ENCODE measurements at regions not wholly inside any gene's neighbourhood (a gene's known extent, or its start where the extent isn't known, plus 50 kb on each side); places are given as distances from the start of the nearest gene placed in this dataset.
A peak's percentile ranks its signal among the peaks of the same experiment; 100 is the strongest.

DNA sequence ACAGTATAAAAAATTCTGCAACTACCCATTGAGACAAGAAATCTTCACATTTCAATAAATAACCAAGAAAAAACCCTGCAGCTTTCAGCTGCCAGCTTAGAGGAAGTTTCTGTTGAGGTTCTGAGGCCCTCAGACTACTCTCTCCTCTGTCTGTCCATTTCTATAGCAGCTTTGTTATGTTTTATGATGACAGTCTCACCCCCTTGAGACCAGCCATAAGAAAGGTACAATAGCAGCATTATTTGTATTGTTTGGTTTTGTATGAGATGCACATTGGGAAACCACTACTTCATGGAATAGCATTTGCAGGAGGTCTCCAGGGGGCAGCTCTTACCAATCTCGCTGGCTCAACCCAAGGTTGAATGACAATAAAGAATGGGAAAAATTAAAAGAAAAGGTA is 334.6 kb upstream of the VRK2 start:
- no peaks in the 10 kb centered on the region for H3K79me2 ChIP-seq (ENCODE audit: low read length)
- no peaks in the 10 kb centered on the region for H3K4me1 ChIP-seq (ENCODE audit: low read length)
- no peak overlapping the region for H3K4me3 ChIP-seq (ENCODE audit: low read length)
- H3K9ac ChIP-seq (ENCODE audit: low read length), result no peak overlapping the region
- H3F3A ChIP-seq (ENCODE audit: insufficient read depth, low read length), result no peaks in the 10 kb centered on the region
- H4K20me1 ChIP-seq (ENCODE audit: insufficient read depth, low read length), result no peaks in the 10 kb centered on the region
- DNase-seq, result no peak
- H3K9me2 ChIP-seq (replicated peaks; ENCODE audit: insufficient read depth, low read length), result no peaks in the 10 kb centered on the region
- no peaks in the 10 kb centered on the region for H3K9me3 ChIP-seq (replicated peaks; ENCODE audit: insufficient read depth, low read length)
- no peak overlapping the region for H3K4me2 ChIP-seq (ENCODE audit: low read depth, low read length)
- H3K36me3 ChIP-seq (replicated peaks; ENCODE audit: insufficient read depth, low read length), result no peaks in the 10 kb centered on the region
- no peak overlapping the region for H2AFZ ChIP-seq (ENCODE audit: low read length)
- no peaks in the 10 kb centered on the region for H3K27me3 ChIP-seq (replicated peaks; ENCODE audit: insufficient read depth, low read length)
- TF ChIP-seq, protein P1, sequence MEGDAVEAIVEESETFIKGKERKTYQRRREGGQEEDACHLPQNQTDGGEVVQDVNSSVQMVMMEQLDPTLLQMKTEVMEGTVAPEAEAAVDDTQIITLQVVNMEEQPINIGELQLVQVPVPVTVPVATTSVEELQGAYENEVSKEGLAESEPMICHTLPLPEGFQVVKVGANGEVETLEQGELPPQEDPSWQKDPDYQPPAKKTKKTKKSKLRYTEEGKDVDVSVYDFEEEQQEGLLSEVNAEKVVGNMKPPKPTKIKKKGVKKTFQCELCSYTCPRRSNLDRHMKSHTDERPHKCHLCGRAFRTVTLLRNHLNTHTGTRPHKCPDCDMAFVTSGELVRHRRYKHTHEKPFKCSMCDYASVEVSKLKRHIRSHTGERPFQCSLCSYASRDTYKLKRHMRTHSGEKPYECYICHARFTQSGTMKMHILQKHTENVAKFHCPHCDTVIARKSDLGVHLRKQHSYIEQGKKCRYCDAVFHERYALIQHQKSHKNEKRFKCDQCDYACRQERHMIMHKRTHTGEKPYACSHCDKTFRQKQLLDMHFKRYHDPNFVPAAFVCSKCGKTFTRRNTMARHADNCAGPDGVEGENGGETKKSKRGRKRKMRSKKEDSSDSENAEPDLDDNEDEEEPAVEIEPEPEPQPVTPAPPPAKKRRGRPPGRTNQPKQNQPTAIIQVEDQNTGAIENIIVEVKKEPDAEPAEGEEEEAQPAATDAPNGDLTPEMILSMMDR (IDR thresholded peaks at IDR 0.05; ENCODE audit: low read length), result no peak
- TF ChIP-seq EZH2phosphoT487 (IDR thresholded peaks at IDR 0.05; ENCODE audit: low read length), result no peak
- TF ChIP-seq EZH2 (optimal IDR thresholded peaks at IDR 0.05; ENCODE audit: low read depth, low read length), result no peak
- H3K27ac ChIP-seq (ENCODE audit: low read length), result no peak overlapping the region

DNA sequence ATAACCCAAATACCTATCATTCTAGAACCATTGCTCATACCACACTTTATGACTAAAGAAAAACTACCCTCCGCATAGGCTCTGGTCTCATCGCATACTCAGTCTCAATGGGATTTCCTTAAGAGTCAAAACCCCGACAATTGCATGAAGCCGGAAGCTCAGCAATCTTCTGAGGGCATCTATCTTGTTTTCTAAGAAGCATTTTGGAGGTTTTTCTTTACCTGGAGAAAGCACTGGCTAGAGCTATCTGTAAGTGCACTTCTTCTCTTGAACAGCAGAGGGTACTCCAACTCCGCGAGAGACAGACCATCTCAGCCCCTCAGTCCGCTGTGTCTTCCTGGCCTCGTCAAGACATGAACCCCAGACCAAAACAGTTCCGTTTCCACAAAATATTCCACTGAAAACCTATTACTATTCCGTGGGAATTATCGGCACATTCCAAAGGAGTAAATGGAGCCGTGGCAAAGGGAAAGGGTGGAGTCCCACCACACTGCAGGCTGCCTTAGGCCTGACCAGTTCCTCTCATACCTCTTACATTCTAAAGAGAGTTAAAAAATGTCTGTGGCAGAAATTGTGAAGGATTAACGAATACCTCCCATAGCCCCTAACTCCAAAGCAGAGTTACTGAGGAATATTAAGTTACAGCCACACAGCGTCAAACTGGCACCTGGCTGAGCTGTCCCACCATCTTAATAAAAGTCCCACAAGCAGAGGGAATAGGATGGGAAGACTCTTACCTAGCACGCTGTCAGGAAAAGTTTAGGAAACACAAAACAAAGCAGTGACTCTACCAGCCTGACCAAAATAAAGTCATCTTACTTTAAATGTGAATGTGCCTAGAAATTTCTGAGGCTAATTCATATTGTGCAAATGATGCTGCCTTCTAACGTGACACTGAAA is 325.6 kb upstream of the VRK2 start:
- peak; percentile 58 for DNase-seq
- Histone ChIP-seq H3K9me2 (replicated peaks; ENCODE audit: insufficient read depth, low read length) (no peaks in the 10 kb centered on the region), H3K79me2 (ENCODE audit: low read length) (no peaks in the 10 kb centered on the region), H3K4me1 (ENCODE audit: low read length) (no peaks in the 10 kb centered on the region), H3K4me2 (ENCODE audit: low read depth, low read length) (peak overlapping the region; percentile 80), H4K20me1 (ENCODE audit: insufficient read depth, low read length) (no peaks in the 10 kb centered on the region), H3K9ac (ENCODE audit: low read length) (0 out of 2 replicates have a peak overlapping the region, but pooled peaks have one; percentile 18), H3K27me3 (replicated peaks; ENCODE audit: insufficient read depth, low read length) (no peaks in the 10 kb centered on the region), H2AFZ (ENCODE audit: low read length) (peak overlapping the region; percentile 72), H3K36me3 (replicated peaks; ENCODE audit: insufficient read depth, low read length) (no peaks in the 10 kb centered on the region), H3K27ac (ENCODE audit: low read length) (no peak overlapping the region), H3K4me3 (ENCODE audit: low read length) (peak overlapping the region; percentile 45), H3K9me3 (replicated peaks; ENCODE audit: insufficient read depth, low read length) (no peaks in the 10 kb centered on the region), H3F3A (ENCODE audit: insufficient read depth, low read length) (no peaks in the 10 kb centered on the region)
- no peak for TF ChIP-seq EZH2 (optimal IDR thresholded peaks at IDR 0.05; ENCODE audit: low read depth, low read length)
- no peak for TF ChIP-seq EZH2phosphoT487 (IDR thresholded peaks at IDR 0.05; ENCODE audit: low read length)
- TF ChIP-seq, protein P1 (IDR thresholded peaks at IDR 0.05; ENCODE audit: low read length), result peak; percentile 87

DNA sequence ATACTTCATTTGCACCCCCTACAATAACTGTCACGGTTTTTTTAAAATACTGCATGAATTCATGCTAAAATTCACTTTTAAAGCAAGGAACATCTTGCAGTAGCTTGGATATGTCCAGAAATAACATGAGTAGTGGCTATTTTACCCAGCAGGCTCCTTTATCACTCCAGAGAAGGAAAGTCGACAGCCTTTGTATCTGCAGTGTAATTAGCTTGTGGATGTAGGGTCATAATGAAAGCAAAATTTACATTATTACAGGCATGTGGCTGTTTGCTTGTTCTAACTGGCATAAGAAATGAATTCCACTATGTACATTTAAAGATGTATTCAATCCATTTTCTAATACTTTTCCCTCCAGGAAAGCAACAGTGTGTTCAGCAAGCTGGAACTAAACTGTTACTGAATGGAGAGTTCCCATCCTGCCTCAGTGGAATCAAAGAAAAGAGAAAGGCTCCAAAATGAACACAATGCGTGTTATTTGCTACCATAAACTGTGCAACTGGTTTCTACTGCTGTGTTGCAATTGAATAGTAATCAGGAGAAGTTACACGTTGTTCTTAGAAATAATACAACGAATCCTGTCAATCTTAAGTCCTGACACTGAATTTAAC is 321.2 kb upstream of the VRK2 start:
- H3K4me3 ChIP-seq (ENCODE audit: low read length), result no peak overlapping the region
- no peak for DNase-seq
- no peaks in the 10 kb centered on the region for H3K36me3 ChIP-seq (replicated peaks; ENCODE audit: insufficient read depth, low read length)
- H3K4me2 ChIP-seq (ENCODE audit: low read depth, low read length), result no peak overlapping the region
- H3K4me1 ChIP-seq (ENCODE audit: low read length), result no peaks in the 10 kb centered on the region
- no peaks in the 10 kb centered on the region for H3K9me2 ChIP-seq (replicated peaks; ENCODE audit: insufficient read depth, low read length)
- H3F3A ChIP-seq (ENCODE audit: insufficient read depth, low read length), result no peaks in the 10 kb centered on the region
- H3K27me3 ChIP-seq (replicated peaks; ENCODE audit: insufficient read depth, low read length), result no peaks in the 10 kb centered on the region
- H4K20me1 ChIP-seq (ENCODE audit: insufficient read depth, low read length), result no peaks in the 10 kb centered on the region
- no peak overlapping the region for H3K27ac ChIP-seq (ENCODE audit: low read length)
- H3K79me2 ChIP-seq (ENCODE audit: low read length), result no peaks in the 10 kb centered on the region
- no peak overlapping the region for H2AFZ ChIP-seq (ENCODE audit: low read length)
- H3K9ac ChIP-seq (ENCODE audit: low read length), result no peak overlapping the region
- no peak for TF ChIP-seq EZH2 (optimal IDR thresholded peaks at IDR 0.05; ENCODE audit: low read depth, low read length)
- TF ChIP-seq, protein P1 (IDR thresholded peaks at IDR 0.05; ENCODE audit: low read length), result no peak
- no peak for TF ChIP-seq EZH2phosphoT487 (IDR thresholded peaks at IDR 0.05; ENCODE audit: low read length)
- H3K9me3 ChIP-seq (replicated peaks; ENCODE audit: insufficient read depth, low read length), result no peaks in the 10 kb centered on the region
